Heart left ventricle (tissue), 13 donors: ENCODE measurements at regions not wholly inside any gene's neighbourhood (a gene's known extent, or its start where the extent isn't known, plus 50 kb on each side); places are given as distances from the start of the nearest gene placed in this dataset.

ENCODE experiments used
- CTCF ChIP-seq, 12 donors: fragments of 200-600 bp; sonication (generic) in 4 of 12; IDR thresholded peaks; one replicate each; pipeline versions ENCODE4 v1.5.0 to v1.8.0; 2018 to 2022; ENCODE audit warnings: antibody characterized with exemption in 12 of 12, mild to moderate bottlenecking in 5 of 12
- POLR2A ChIP-seq, 2 donors: fragments of 450-650 bp; IDR thresholded peaks; one replicate each; pipeline ENCODE4 v1.6.1; 2017; ENCODE audit warnings: antibody characterized with exemption in 2 of 2, mild to moderate bottlenecking in 2 of 2, moderate library complexity in 2 of 2
- donor health status: ischemic (EF 13 %, LVEDD 7.1; RV severe dilation, severe dysfunction).
- donor health status: DM: no; HTN: yes; CAD: no.
- donor health status: DM: no; HTN: no; CAD: no.
- donor health status: ischemic (EF 25% LVEDD 6.9; RV normal size, moderate dysfunction).
- donor health status: ischemic (EF 25% LVEDD 5.7; RV mildly dilated, moderate dysfunction).
- donor health status: ischemic (EF 35%, LVEDD 5.7; RV mildly dilated, moderate dysfunction).
- donor health status: nonischemic (EF 11% LVEDD 7.7; RV severe dilation, severe dysfunction).
- donor health status: DM: yes; HTN: yes; CAD: no.
- donor health status: PGD.
- donor health status: ischemic (EF 29% LVEDD 5.4; RV normal size, mild dysfunction).
- donor health status: nonischemic (EF 23%, LVEDD 6.1; RV moderate dilation, normal function).

DNA sequence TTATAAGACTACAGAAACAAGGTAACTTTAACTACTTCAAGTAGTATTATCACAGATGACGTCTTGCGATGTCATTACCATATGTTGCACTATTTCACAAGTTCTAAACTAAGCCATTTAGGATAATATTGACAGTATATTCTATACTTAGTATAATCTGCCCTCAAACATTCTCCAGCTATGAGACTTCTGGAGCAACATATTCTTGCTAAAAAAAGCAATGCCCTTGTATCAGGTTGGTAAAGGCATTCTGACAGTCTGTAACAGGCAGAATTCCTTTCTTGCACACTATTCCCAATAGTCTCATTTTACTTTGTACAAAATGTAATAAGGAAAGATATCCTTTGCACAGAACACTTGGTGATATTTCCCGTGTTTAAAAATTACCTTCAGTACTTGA lies 694.8 kb upstream of the PKDCC start:
- no peak for TF ChIP-seq CTCF (IDR thresholded peaks at IDR 0.05)
- TF ChIP-seq POLR2A (IDR thresholded peaks at IDR 0.05) = no peak
